ENCODE measurements at regions not wholly inside any gene's neighbourhood (a gene's known extent, or its start where the extent isn't known, plus 50 kb on each side); places are given as distances from the start of the nearest gene placed in this dataset.

- TF ChIP-seq CTCF (IDR thresholded peaks at IDR 0.05) (no peak), POLR2AphosphoS5 (IDR thresholded peaks at IDR 0.05) (no peak), POLR2A (IDR thresholded peaks at IDR 0.05) (no peak)
These were observed 666.2 kb downstream of the TYW1 start for GRCh38 chr7:67662804-67663203.
